Thyroid gland (tissue), 4 donors: ENCODE measurements at regions not wholly inside any gene's neighbourhood (a gene's known extent, or its start where the extent isn't known, plus 50 kb on each side); places are given as distances from the start of the nearest gene placed in this dataset.

Experiments used
- DNase-seq, 2 donors: peaks; one replicate each; pipeline ENCODE4 v3.0.0-alpha.2; 2019
- H3K27ac ChIP-seq, 3 donors: fragments of 200-600 bp; sonication (generic); 1 replicate in 2 of 3; 2 replicates in 1 of 3; pipeline ENCODE4 v1.5.1; 2016 to 2019; ENCODE audit warnings: mild to moderate bottlenecking in 1 of 3, moderate library complexity in 1 of 3
- H3K27me3 ChIP-seq: fragments of 200-600 bp; sonication (generic); one replicate; pipeline ENCODE4 v1.5.1; 2019
- H3K36me3 ChIP-seq, 2 donors: fragments of 200-600 bp; sonication (generic); one replicate each; pipeline ENCODE4 v1.5.1; 2016 to 2019
- H3K4me1 ChIP-seq, 2 donors: fragments of 200-600 bp; sonication (generic); one replicate each; pipeline ENCODE4 v1.5.1; 2017 to 2019
- H3K4me3 ChIP-seq, 3 donors: fragments of 200-600 bp; sonication (generic); replicated peaks in 1 of 3; 1 replicate in 2 of 3; 2 replicates in 1 of 3; pipeline ENCODE4 v1.5.1; 2016; ENCODE audit warnings: mild to moderate bottlenecking in 1 of 3
- H3K9me3 ChIP-seq: fragments of 200-600 bp; sonication (generic); one replicate; pipeline ENCODE4 v1.5.1; 2017
- POLR2A ChIP-seq, 2 donors: fragments of 450-650 bp; IDR thresholded peaks; one replicate each; pipeline ENCODE4 v1.6.1; 2017; ENCODE audit warnings: antibody characterized with exemption in 2 of 2, mild to moderate bottlenecking in 2 of 2, moderate library complexity in 1 of 2
- whole genome bisulfite sequencing, 2 donors: methylation state at CpG; one replicate each; pipeline ENCODE4 v1.1.5; 2017; 5-methylcytosine and 5-hydroxymethylcytosine counted together
- intact Hi-C: fragments of 100-400 bp; cut with DNase I; formaldehyde crosslinking; loops from one replicate; pipeline ENCODE4 v1.15.1; 2023
- TF ChIP-seq, protein P1 (sequence below), 6 experiments: fragments of 200-600 bp in 3 of 6; fragments of 450-650 bp in 3 of 6; sonication (generic) in 3 of 6; IDR thresholded peaks; one replicate each; pipeline ENCODE4 v1.5.1; 2016 to 2019; ENCODE audit warnings: antibody characterized with exemption in 6 of 6, mild to moderate bottlenecking in 2 of 6, inconsistent platforms in 1 of 6, moderate library complexity in 1 of 6

GRCh38 chr11:69922015-69922595 lies 102.9 kb upstream of the FGF3 start:
- 77 to 85% methylated on average over 10 to 16 of the region's 17 CpGs for WGBS, 2 donors

GRCh38 chr11:69922596-69923111 lies 103.4 kb upstream of the FGF3 start:
- Histone ChIP-seq H3K9me3 (no peaks in the 10 kb centered on the region), H3K4me1 (peaks cover 0 to 13% of the 10 kb centered on the region in 2 donors), H3K36me3 (no peaks in the 10 kb centered on the region), H3K27me3 (no peaks in the 10 kb centered on the region), H3K4me3 (no peak overlapping the region), H3K27ac (no peak overlapping the region)
- no peak for TF ChIP-seq POLR2A (IDR thresholded peaks at IDR 0.05)
- TF ChIP-seq, protein P1, sequence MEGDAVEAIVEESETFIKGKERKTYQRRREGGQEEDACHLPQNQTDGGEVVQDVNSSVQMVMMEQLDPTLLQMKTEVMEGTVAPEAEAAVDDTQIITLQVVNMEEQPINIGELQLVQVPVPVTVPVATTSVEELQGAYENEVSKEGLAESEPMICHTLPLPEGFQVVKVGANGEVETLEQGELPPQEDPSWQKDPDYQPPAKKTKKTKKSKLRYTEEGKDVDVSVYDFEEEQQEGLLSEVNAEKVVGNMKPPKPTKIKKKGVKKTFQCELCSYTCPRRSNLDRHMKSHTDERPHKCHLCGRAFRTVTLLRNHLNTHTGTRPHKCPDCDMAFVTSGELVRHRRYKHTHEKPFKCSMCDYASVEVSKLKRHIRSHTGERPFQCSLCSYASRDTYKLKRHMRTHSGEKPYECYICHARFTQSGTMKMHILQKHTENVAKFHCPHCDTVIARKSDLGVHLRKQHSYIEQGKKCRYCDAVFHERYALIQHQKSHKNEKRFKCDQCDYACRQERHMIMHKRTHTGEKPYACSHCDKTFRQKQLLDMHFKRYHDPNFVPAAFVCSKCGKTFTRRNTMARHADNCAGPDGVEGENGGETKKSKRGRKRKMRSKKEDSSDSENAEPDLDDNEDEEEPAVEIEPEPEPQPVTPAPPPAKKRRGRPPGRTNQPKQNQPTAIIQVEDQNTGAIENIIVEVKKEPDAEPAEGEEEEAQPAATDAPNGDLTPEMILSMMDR (IDR thresholded peaks at IDR 0.05) = no peak
- no peak for DNase-seq
- 96 to 97% methylated on average over 6 to 10 of the region's 14 CpGs for WGBS, 2 donors
- intact Hi-C loops = no loop called here

More at GRCh38 chr11:69922015-69922595, 102.9 kb upstream of the FGF3 start:
- no peak overlapping the region for H3K27ac ChIP-seq
- no peaks in the 10 kb centered on the region for H3K36me3 ChIP-seq
- no peaks in the 10 kb centered on the region for H3K9me3 ChIP-seq
- intact Hi-C loops = no loop called here
- TF ChIP-seq, protein P1 (IDR thresholded peaks at IDR 0.05) = no peak
- no peak for TF ChIP-seq POLR2A (IDR thresholded peaks at IDR 0.05)
- H3K4me3 ChIP-seq = no peak overlapping the region
- H3K27me3 ChIP-seq = no peaks in the 10 kb centered on the region
- no peak for DNase-seq
- H3K4me1 ChIP-seq = peaks cover 0 to 13% of the 10 kb centered on the region in 2 donors

DNA sequence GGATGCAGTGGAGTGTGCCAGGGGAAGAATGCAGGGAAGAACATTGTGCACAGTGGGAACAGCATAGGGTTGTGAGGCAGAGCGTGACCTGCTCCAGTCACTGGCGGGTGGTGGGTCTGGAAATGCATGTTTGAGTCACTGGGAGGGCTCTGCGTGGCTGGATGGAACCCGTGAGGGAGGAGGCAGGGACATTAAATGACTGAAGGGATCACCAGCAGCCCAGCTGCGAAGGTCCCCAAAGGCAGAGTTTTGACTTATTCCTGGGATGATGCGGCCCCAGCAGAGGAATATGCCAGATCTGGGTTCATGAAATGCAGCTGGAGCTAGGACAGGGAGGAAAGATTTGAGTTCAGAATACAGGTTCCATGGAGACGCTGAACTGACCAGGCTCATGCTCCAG lies 104.0 kb upstream of the FGF3 start:
- TF ChIP-seq, protein P1 (IDR thresholded peaks at IDR 0.05) = no peak
- TF ChIP-seq POLR2A (IDR thresholded peaks at IDR 0.05) = no peak
- no peaks in the 10 kb centered on the region for H3K36me3 ChIP-seq
- H3K27me3 ChIP-seq = no peaks in the 10 kb centered on the region
- 88 to 92% methylated on average over 7 of the region's 7 CpGs for whole genome bisulfite sequencing, 2 donors
- H3K4me1 ChIP-seq = peaks cover 0 to 10% of the 10 kb centered on the region in 2 donors
- H3K27ac ChIP-seq = no peak overlapping the region
- DNase-seq = no peak
- no peaks in the 10 kb centered on the region for H3K9me3 ChIP-seq
- intact Hi-C loops = no loop called here
- H3K4me3 ChIP-seq = no peak overlapping the region

- H3K36me3 ChIP-seq = no peaks in the 10 kb centered on the region
- intact Hi-C loops = no loop called here
- H3K4me3 ChIP-seq = no peak overlapping the region
- WGBS, 2 donors = 94 to 96% methylated on average over 8 to 13 of the region's 13 CpGs
- no peaks in the 10 kb centered on the region for H3K9me3 ChIP-seq
- H3K27ac ChIP-seq = no peak overlapping the region
- peaks cover 0 to 4% of the 10 kb centered on the region in 2 donors for H3K4me1 ChIP-seq
- TF ChIP-seq, protein P1 (IDR thresholded peaks at IDR 0.05) = no peak
- no peak for TF ChIP-seq POLR2A (IDR thresholded peaks at IDR 0.05)
- H3K27me3 ChIP-seq = no peaks in the 10 kb centered on the region
- no peak for DNase-seq
These were observed 104.6 kb upstream of the FGF3 start for GRCh38 chr11:69923641-69924307.
